ENCODE measurements at regions not wholly inside any gene's neighbourhood (a gene's known extent, or its start where the extent isn't known, plus 50 kb on each side); places are given as distances from the start of the nearest gene placed in this dataset.

DNA sequence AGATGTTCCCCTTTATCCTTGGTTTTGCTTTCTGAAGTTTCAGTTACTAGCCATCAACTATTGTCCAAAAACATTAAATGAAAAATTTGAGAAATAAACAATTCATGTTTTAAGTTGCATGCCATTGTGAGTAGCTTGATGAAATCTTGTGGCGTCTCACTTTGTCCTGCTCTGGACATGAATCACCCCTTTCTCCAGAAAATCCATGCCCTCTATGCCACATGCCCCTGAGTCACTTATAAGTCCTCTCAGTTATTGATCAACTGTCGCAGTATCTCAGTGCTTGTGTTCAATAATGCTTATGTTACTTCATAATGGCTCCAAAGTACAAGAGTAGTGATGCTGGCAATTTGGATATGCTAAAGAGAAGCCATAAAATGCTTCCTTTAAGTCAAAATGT is 208.0 kb upstream of the FERD3L start:
- no peak overlapping the region for H2AFZ ChIP-seq (replicated peaks; ENCODE audit: low read length, poor library complexity)
- H2BK20ac ChIP-seq (ENCODE audit: low read depth, low read length), result no peak overlapping the region
- ChIA-PET POLR2A (ENCODE audit: unreplicated experiment) (no interaction called here), CTCF (interaction anchor here (0.9 kb wide), 1 partner anchor 39 kb away, joined by 3 read pairs; no protein-coding TSS in a partner anchor)
- in situ Hi-C loops (cut with MboI; ENCODE audit: low sequenced_read_pairs), result no loop called here
- no peak overlapping the region for H3K9ac ChIP-seq (ENCODE audit: low read depth, low read length)
- WGBS, 2 experiments (ENCODE audit: extremely low coverage in 2 of 2, insufficient read length in 1 of 2), result no CpG with 5 or more reads among the region's 2 CpGs
- H3K9me1 ChIP-seq (ENCODE audit: insufficient read depth, low read length), result no peaks in the 10 kb centered on the region
- H3K79me1 ChIP-seq (ENCODE audit: low read depth in 1 of 2, low read length in 2 of 2), result no peaks in the 10 kb centered on the region
- no peak overlapping the region for H3K56ac ChIP-seq (ENCODE audit: extremely low read depth, insufficient read depth, low read length)
- no peaks in the 10 kb centered on the region for H3K27me3 ChIP-seq (ENCODE audit: control insufficient read depth, insufficient read depth, low read length)
- H3K14ac ChIP-seq (replicated peaks; ENCODE audit: low read depth, low read length), result no peak overlapping the region
- H2BK15ac ChIP-seq (ENCODE audit: low read depth, low read length), result no peak overlapping the region
- no peak overlapping the region for H4K91ac ChIP-seq (ENCODE audit: insufficient read depth, low read depth, low read length)
- H3K4me3 ChIP-seq (ENCODE audit: insufficient read depth, low read depth, low read length), result no peak overlapping the region
- no peaks in the 10 kb centered on the region for H3K36me3 ChIP-seq (ENCODE audit: control insufficient read depth, insufficient read depth, low read length)
- H4K5ac ChIP-seq (ENCODE audit: low read depth, low read length), result no peak overlapping the region
- no peaks in the 10 kb centered on the region for H3K4me1 ChIP-seq (ENCODE audit: control insufficient read depth, insufficient read depth, low read length)
- H4K8ac ChIP-seq (ENCODE audit: low read depth in 2 of 2, low read length in 2 of 2), result no peak overlapping the region
- dilution Hi-C loops (cut with HindIII; ENCODE audit: low sequenced_read_pairs, unreplicated experiment), result no loop called here
- no peak overlapping the region for H3K27ac ChIP-seq (ENCODE audit: insufficient read depth, low read length)
- no peaks in the 10 kb centered on the region for H3K9me3 ChIP-seq (ENCODE audit: control insufficient read depth, insufficient read depth, low read length)
- H2AK9ac ChIP-seq (replicated peaks; ENCODE audit: low read depth, low read length, poor library complexity), result no peak overlapping the region
- no peak overlapping the region for H2AK5ac ChIP-seq (ENCODE audit: low read depth, low read length)
- peak; percentile 54 for ATAC-seq (ENCODE audit: low read depth)
- no peak overlapping the region for H3K4me2 ChIP-seq (ENCODE audit: low read depth, low read length)
- BruUV-seq (replicated peaks), result no TSS peak
- H3K4ac ChIP-seq (ENCODE audit: low read depth, low read length), result no peak overlapping the region
- H4K20me1 ChIP-seq (ENCODE audit: insufficient read depth, low read length), result no peaks in the 10 kb centered on the region
- H2BK120ac ChIP-seq (ENCODE audit: low read depth, low read length), result no peak overlapping the region
- H3K18ac ChIP-seq (ENCODE audit: low read depth, low read length), result no peak overlapping the region
- DNase-seq, result peak; percentile 47
- TF ChIP-seq MAFK (IDR thresholded peaks at IDR 0.05; ENCODE audit: low read depth, low read length) (no peak), RFX5 (IDR thresholded peaks at IDR 0.05; ENCODE audit: low read depth, low read length) (no peak), MAZ (IDR thresholded peaks at IDR 0.05; ENCODE audit: borderline replicate concordance, low read depth, low read length) (no peak), SMC3 (IDR thresholded peaks at IDR 0.05; ENCODE audit: low read depth, low read length) (no peak), POLR2A (IDR thresholded peaks at IDR 0.05; ENCODE audit: low read depth, low read length) (no peak), FOS (IDR thresholded peaks at IDR 0.05; ENCODE audit: low read depth, low read length) (no peak), RAD21 (IDR thresholded peaks at IDR 0.05; ENCODE audit: low read length) (no peak), BHLHE40 (IDR thresholded peaks at IDR 0.05; ENCODE audit: low read depth, low read length) (no peak), CEBPB (IDR thresholded peaks at IDR 0.05; ENCODE audit: low read depth, low read length) (no peak)
- H3K23ac ChIP-seq (ENCODE audit: low read depth, low read length), result no peak overlapping the region
- intact Hi-C loops (cut with micrococcal nuclease), result no loop called here
- H2BK5ac ChIP-seq (ENCODE audit: low read depth, low read length, poor library complexity, severe bottlenecking), result no peak overlapping the region
